ENCODE measurements at regions not wholly inside any gene's neighbourhood (a gene's known extent, or its start where the extent isn't known, plus 50 kb on each side); places are given as distances from the start of the nearest gene placed in this dataset.

DNA sequence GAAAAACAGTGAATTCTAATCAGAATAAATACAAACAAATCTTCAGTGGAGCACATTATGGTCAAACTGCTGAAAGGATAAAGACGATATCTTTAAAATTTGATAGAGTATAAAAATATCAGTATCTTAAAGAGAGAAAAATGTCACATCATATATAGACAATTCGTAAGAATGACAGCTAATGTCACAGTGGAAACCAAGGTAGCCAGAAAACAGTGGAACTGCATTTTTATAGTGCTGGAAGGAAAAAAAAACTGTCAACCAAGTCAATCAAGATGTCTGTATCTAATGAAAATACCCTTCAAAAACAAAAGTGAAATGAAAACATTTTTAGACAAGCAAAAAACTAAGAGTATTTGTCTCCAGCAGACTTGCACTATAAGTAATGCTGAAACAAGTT, 73.4 kb upstream of the HMGXB4 start:
- TF ChIP-seq HOXB6 (CRISPR knock-in tag; IDR thresholded peaks at IDR 0.05; ENCODE audit: borderline replicate concordance) = no peak
- no peak for TF ChIP-seq HDGF (IDR thresholded peaks at IDR 0.05)
- no peak for TF ChIP-seq TGIF2 (CRISPR knock-in tag; IDR thresholded peaks at IDR 0.05)
- TF ChIP-seq YY1 (IDR thresholded peaks at IDR 0.05; ENCODE audit: borderline replicate concordance in 1 of 3, control insufficient read depth in 1 of 3, extremely low read depth in 1 of 3, insufficient read depth in 3 of 3, insufficient read length in 1 of 3, insufficient replicate concordance in 2 of 3, low read depth in 1 of 3, low read length in 2 of 3) = no peak
- no peak for TF ChIP-seq EGR1 (conservative IDR thresholded peaks at IDR 0.05)
- TF ChIP-seq ARID1B (IDR thresholded peaks at IDR 0.05) = no peak
- no peak for TF ChIP-seq ZNF24 (IDR thresholded peaks at IDR 0.05)
- no peak for TF ChIP-seq CGGBP1 (CRISPR knock-in tag; IDR thresholded peaks at IDR 0.05)
- TF ChIP-seq ZNF449 (CRISPR knock-in tag; IDR thresholded peaks at IDR 0.05) = no peak
- no peak for TF ChIP-seq RB1 (IDR thresholded peaks at IDR 0.05; ENCODE audit: low read depth)
- TF ChIP-seq CHD2 (IDR thresholded peaks at IDR 0.05; ENCODE audit: low read depth, low read length) = no peak
- TF ChIP-seq KLF16 (IDR thresholded peaks at IDR 0.05) = no peak
- no peak for TF ChIP-seq ELF2 (CRISPR knock-in tag; IDR thresholded peaks at IDR 0.05)
